HEK293 (cell line): ENCODE measurements at regions not wholly inside any gene's neighbourhood (a gene's known extent, or its start where the extent isn't known, plus 50 kb on each side); places are given as distances from the start of the nearest gene placed in this dataset.

Experiments used
- CTCF ChIA-PET: fragments of 350-600 bp; formaldehyde crosslinking; extraction: SDS; loops from one replicate; lab custom pipeline; 2021; ENCODE audit warnings: antibody characterized with exemption; lab: Yijun Ruan, JAX
- POLR2A ChIA-PET: fragments of 300-600 bp; formaldehyde crosslinking; extraction: SDS; loops from one replicate; lab custom pipeline; 2020; ENCODE audit warnings: antibody characterized with exemption, inconsistent platforms; lab: Yijun Ruan, JAX
- H3K27ac ChIP-seq: fragments of 200-500 bp; sonication (Bioruptor generic); 2 replicates; pipeline ENCODE4 v1.5.1; 2014; ENCODE audit warnings: low read depth, low read length, control low read depth, inconsistent platforms; ENCODE audit errors: extremely low read depth
- H3K36me3 ChIP-seq, 2 experiments: fragments of 200-500 bp in 1 of 2; sonication (Bioruptor generic) in 1 of 2; 1 replicate in 1 of 2; 2 replicates in 1 of 2; pipeline ENCODE4 v1.5.1; 2014 to 2017; ENCODE audit warnings: inconsistent platforms in 2 of 2, low read length in 2 of 2; ENCODE audit not compliant: control insufficient read depth in 2 of 2, insufficient read depth in 1 of 2
- H3K4me1 ChIP-seq: fragments of 200-500 bp; sonication (Bioruptor generic); 2 replicates; pipeline ENCODE4 v1.5.1; 2014; ENCODE audit warnings: mild to moderate bottlenecking, low read length, inconsistent platforms; ENCODE audit not compliant: control insufficient read depth, insufficient read depth
- H3K4me3 ChIP-seq: 2 replicates; pipeline ENCODE4 v1.5.1; 2011; ENCODE audit warnings: low read depth, mild to moderate bottlenecking, control low read depth, low read length, moderate library complexity
- H3K9me3 ChIP-seq: fragments of 200-500 bp; sonication (Bioruptor generic); 2 replicates; pipeline ENCODE4 v1.5.1; 2014; ENCODE audit warnings: low read depth, low read length, inconsistent platforms; ENCODE audit not compliant: control insufficient read depth, insufficient read depth
- HOXD13 ChIP-seq: sonication (generic); formaldehyde crosslinking; IDR thresholded peaks from 2 replicates; pipeline ENCODE4 v1.8.0; 2022; ENCODE audit warnings: missing genetic modification reagents, borderline replicate concordance
- KLF16 ChIP-seq: fragments of 450-650 bp; formaldehyde crosslinking; IDR thresholded peaks from 2 replicates; pipeline ENCODE4 v1.5.1; 2017; ENCODE audit warnings: missing biosample characterization, missing genetic modification characterization
- OSR2 ChIP-seq: fragments of 450-650 bp; formaldehyde crosslinking; IDR thresholded peaks from 2 replicates; pipeline ENCODE4 v1.5.1; 2016; ENCODE audit warnings: missing biosample characterization, missing genetic modification characterization
- SETDB1 ChIP-seq: IDR thresholded peaks from one replicate; pipeline ENCODE4 v1.6.1; 2017; ENCODE audit warnings: mild to moderate bottlenecking, low read length, moderate library complexity, mixed read lengths; ENCODE audit not compliant: insufficient read length
- TCF7L2 ChIP-seq: IDR thresholded peaks from 2 replicates; pipeline ENCODE4 v1.6.1; 2011; ENCODE audit warnings: low read depth, mild to moderate bottlenecking, inconsistent platforms, low read length, moderate library complexity, borderline replicate concordance
- ZBTB17 ChIP-seq: fragments of 450-650 bp; formaldehyde crosslinking; IDR thresholded peaks from 2 replicates; pipeline ENCODE4 v1.5.1; 2016; ENCODE audit warnings: missing biosample characterization, missing genetic modification characterization
- ZBTB20 ChIP-seq: fragments of 450-650 bp; formaldehyde crosslinking; IDR thresholded peaks from 2 replicates; pipeline ENCODE4 v1.5.1; 2016; ENCODE audit warnings: missing biosample characterization, missing genetic modification characterization
- ZBTB48 ChIP-seq: fragments of 450-650 bp; formaldehyde crosslinking; IDR thresholded peaks from 2 replicates; pipeline ENCODE4 v1.5.1; 2016; ENCODE audit warnings: missing biosample characterization, missing genetic modification characterization
- ZBTB7A ChIP-seq: fragments of 450-650 bp; formaldehyde crosslinking; IDR thresholded peaks from 2 replicates; pipeline ENCODE4 v1.5.1; 2016; ENCODE audit warnings: low read depth, missing biosample characterization, missing genetic modification characterization
- ZNF121 ChIP-seq: fragments of 450-650 bp; formaldehyde crosslinking; IDR thresholded peaks from 2 replicates; pipeline ENCODE4 v1.5.1; 2016; ENCODE audit warnings: missing biosample characterization, missing genetic modification characterization
- ZNF138 ChIP-seq: fragments of 450-650 bp; formaldehyde crosslinking; IDR thresholded peaks from 2 replicates; pipeline ENCODE4 v1.5.1; 2016; ENCODE audit warnings: missing biosample characterization, missing genetic modification characterization, borderline replicate concordance
- ZNF221 ChIP-seq: fragments of 450-650 bp; formaldehyde crosslinking; IDR thresholded peaks from 2 replicates; pipeline ENCODE4 v1.5.1; 2017; ENCODE audit warnings: missing biosample characterization, missing genetic modification characterization, borderline replicate concordance
- ZNF274 ChIP-seq, 2 experiments: fragments of 200-500 bp in 1 of 2; fragments of 450-650 bp in 1 of 2; sonication (Bioruptor generic) in 1 of 2; formaldehyde crosslinking in 1 of 2; IDR thresholded peaks; 2 replicates each; pipeline versions ENCODE4 v1.5.1 to v1.6.1; 2014 to 2016; ENCODE audit warnings: borderline replicate concordance in 1 of 2, inconsistent platforms in 1 of 2, low read length in 1 of 2, missing biosample characterization in 1 of 2, missing genetic modification characterization in 1 of 2
- ZNF324 ChIP-seq: fragments of 450-650 bp; formaldehyde crosslinking; IDR thresholded peaks from 2 replicates; pipeline ENCODE4 v1.5.1; 2016; ENCODE audit warnings: missing biosample characterization, missing genetic modification characterization
- ZNF350 ChIP-seq: fragments of 450-650 bp; formaldehyde crosslinking; IDR thresholded peaks from 2 replicates; pipeline ENCODE4 v1.5.0; 2017; ENCODE audit warnings: missing biosample characterization, mild to moderate bottlenecking, missing genetic modification characterization
- ZNF366 ChIP-seq: fragments of 450-650 bp; formaldehyde crosslinking; conservative IDR thresholded peaks from 2 replicates; pipeline ENCODE4 v1.5.1; 2016; ENCODE audit warnings: missing biosample characterization, missing genetic modification characterization
- ZNF391 ChIP-seq: fragments of 450-650 bp; formaldehyde crosslinking; IDR thresholded peaks from 2 replicates; pipeline ENCODE4 v1.5.1; 2016; ENCODE audit warnings: low read depth, missing biosample characterization, missing genetic modification characterization, borderline replicate concordance
- ZNF560 ChIP-seq: fragments of 450-650 bp; formaldehyde crosslinking; IDR thresholded peaks from 2 replicates; pipeline ENCODE4 v1.5.1; 2017; ENCODE audit warnings: missing biosample characterization, missing genetic modification characterization, borderline replicate concordance
- ZNF585B ChIP-seq: fragments of 450-650 bp; formaldehyde crosslinking; IDR thresholded peaks from 2 replicates; pipeline ENCODE4 v1.5.1; 2016; ENCODE audit warnings: missing biosample characterization, missing genetic modification characterization
- ZNF785 ChIP-seq: fragments of 450-650 bp; formaldehyde crosslinking; IDR thresholded peaks from 2 replicates; pipeline ENCODE4 v1.5.1; 2016; ENCODE audit warnings: missing biosample characterization, missing genetic modification characterization
- ZNF791 ChIP-seq: fragments of 450-650 bp; formaldehyde crosslinking; IDR thresholded peaks from 2 replicates; pipeline ENCODE4 v1.5.1; 2016; ENCODE audit warnings: missing biosample characterization, missing genetic modification characterization
- TF ChIP-seq, protein P1 (sequence below): fragments of 450-650 bp; formaldehyde crosslinking; IDR thresholded peaks from 2 replicates; pipeline ENCODE4 v1.5.1; 2017; ENCODE audit warnings: missing biosample characterization, missing genetic modification characterization
- TF ChIP-seq, protein P2 (sequence below): fragments of 450-650 bp; formaldehyde crosslinking; IDR thresholded peaks from 2 replicates; pipeline ENCODE4 v1.5.1; 2016; ENCODE audit warnings: missing biosample characterization, missing genetic modification characterization
- TF ChIP-seq, protein P3 (sequence below): fragments of 450-650 bp; formaldehyde crosslinking; IDR thresholded peaks from 2 replicates; pipeline ENCODE4 v1.5.1; 2017; ENCODE audit warnings: missing biosample characterization, missing genetic modification characterization
- TF ChIP-seq, protein P4 (sequence below): fragments of 450-650 bp; formaldehyde crosslinking; IDR thresholded peaks from 2 replicates; pipeline ENCODE4 v1.5.1; 2016; ENCODE audit warnings: missing biosample characterization, missing genetic modification characterization

DNA sequence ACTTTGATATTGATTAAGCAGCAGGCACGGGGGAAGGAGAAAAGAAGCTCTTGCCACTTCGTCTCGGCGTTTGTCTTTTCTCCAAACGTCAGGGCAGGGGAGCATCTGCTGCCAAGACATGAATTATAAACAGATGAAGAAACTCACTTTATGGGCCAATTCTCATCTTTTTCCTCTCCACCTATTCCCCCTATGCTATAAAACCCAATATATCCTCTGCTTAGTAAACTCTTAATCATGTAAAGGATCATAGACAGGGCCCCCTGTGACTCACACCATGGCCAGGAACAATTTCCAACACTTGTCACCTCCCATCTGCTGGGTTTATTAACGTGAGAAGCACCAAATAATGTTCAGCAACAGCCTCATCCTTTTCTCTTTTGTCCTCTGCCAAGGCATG lies 1092.1 kb upstream of the TMEM132C start:
- POLR2A ChIA-PET, result no interaction called here
- no peaks in the 10 kb centered on the region for H3K4me1 ChIP-seq
- no peaks in the 10 kb centered on the region for H3K9me3 ChIP-seq
- no peak overlapping the region for H3K4me3 ChIP-seq
- no peak for TF ChIP-seq OSR2 (tag by site-specific recombination)
- TF ChIP-seq ZNF324 (tag by site-specific recombination), result no peak
- TF ChIP-seq ZNF391 (tag by site-specific recombination), result no peak
- no peak for TF ChIP-seq ZNF560 (tag by site-specific recombination)
- no peak for TF ChIP-seq TCF7L2
- no peak for TF ChIP-seq ZNF138 (tag by site-specific recombination)
- TF ChIP-seq ZNF274 (IDR thresholded peaks at IDR 0.05; ENCODE audit: low read length), result no peak
- no peak for TF ChIP-seq ZNF274 (tag by site-specific recombination; IDR thresholded peaks at IDR 0.05; ENCODE audit: borderline replicate concordance)
- no peak for TF ChIP-seq ZBTB17
- TF ChIP-seq ZNF221 (tag by site-specific recombination), result no peak
- no peak for TF ChIP-seq ZBTB48
- TF ChIP-seq ZBTB7A (tag by site-specific recombination), result no peak
- TF ChIP-seq, protein P1, sequence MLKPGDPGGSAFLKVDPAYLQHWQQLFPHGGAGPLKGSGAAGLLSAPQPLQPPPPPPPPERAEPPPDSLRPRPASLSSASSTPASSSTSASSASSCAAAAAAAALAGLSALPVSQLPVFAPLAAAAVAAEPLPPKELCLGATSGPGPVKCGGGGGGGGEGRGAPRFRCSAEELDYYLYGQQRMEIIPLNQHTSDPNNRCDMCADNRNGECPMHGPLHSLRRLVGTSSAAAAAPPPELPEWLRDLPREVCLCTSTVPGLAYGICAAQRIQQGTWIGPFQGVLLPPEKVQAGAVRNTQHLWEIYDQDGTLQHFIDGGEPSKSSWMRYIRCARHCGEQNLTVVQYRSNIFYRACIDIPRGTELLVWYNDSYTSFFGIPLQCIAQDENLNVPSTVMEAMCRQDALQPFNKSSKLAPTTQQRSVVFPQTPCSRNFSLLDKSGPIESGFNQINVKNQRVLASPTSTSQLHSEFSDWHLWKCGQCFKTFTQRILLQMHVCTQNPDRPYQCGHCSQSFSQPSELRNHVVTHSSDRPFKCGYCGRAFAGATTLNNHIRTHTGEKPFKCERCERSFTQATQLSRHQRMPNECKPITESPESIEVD (tag by site-specific recombination), result no peak
- TF ChIP-seq ZNF366 (tag by site-specific recombination), result no peak
- H3K36me3 ChIP-seq, result no peaks in the 10 kb centered on the region
- CTCF ChIA-PET, result no interaction called here
- H3K27ac ChIP-seq, result no peak overlapping the region

DNA sequence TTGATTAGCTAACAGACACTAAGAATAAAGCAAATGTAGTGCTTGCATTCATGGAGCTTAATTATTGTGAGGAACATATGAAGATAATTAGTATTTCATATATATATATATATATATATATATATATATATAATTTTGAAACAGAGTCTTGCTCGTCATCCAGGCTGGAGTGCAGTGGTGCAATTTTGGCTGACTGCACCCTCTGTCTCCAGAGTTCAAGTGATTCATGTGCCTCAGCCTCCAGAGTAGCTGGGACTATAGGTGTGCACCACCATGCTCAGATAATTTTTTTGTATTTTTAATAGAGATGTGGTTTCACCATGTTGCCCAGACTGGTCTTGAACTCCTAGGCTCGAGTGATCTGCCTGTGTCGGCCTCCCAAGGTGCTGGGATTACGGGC lies 1091.6 kb upstream of the TMEM132C start:
- H3K4me1 ChIP-seq, result no peaks in the 10 kb centered on the region

DNA sequence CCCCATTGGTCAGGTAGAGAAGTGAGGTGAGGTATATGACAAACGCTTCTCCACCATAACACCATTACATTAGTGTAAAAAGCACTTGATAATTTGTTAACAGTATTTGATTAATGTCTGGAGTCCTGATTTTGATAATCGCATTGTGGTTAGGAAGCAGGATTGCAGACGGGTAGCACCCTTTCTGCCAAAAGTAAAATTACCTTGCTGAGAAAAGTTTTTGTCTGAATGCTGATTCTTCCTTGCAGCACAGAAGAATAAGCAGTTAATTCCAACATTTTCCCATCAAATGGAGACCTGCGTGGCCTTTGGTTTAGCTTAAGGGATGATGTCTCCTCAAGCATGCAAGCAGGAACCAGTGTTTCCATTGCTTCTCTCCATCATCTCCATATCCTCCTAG lies 1090.2 kb upstream of the TMEM132C start:
- H3K27ac ChIP-seq, result no peak overlapping the region
- CTCF ChIA-PET, result no interaction called here
- no peak overlapping the region for H3K4me3 ChIP-seq

More for the DNA sequence above, 1091.6 kb upstream of the TMEM132C start:
- POLR2A ChIA-PET, result no interaction called here
- H3K36me3 ChIP-seq, result no peaks in the 10 kb centered on the region
- H3K9me3 ChIP-seq, result no peaks in the 10 kb centered on the region
- H3K4me3 ChIP-seq, result no peak overlapping the region
- CTCF ChIA-PET, result no interaction called here
- H3K27ac ChIP-seq, result no peak overlapping the region
- no peak for TF ChIP-seq ZBTB20
- no peak for TF ChIP-seq ZNF121 (tag by site-specific recombination)
- TF ChIP-seq ZNF791 (tag by site-specific recombination), result no peak
- TF ChIP-seq KLF16 (tag by site-specific recombination), result no peak
- no peak for TF ChIP-seq ZNF585B (tag by site-specific recombination)
- TF ChIP-seq, protein P2, sequence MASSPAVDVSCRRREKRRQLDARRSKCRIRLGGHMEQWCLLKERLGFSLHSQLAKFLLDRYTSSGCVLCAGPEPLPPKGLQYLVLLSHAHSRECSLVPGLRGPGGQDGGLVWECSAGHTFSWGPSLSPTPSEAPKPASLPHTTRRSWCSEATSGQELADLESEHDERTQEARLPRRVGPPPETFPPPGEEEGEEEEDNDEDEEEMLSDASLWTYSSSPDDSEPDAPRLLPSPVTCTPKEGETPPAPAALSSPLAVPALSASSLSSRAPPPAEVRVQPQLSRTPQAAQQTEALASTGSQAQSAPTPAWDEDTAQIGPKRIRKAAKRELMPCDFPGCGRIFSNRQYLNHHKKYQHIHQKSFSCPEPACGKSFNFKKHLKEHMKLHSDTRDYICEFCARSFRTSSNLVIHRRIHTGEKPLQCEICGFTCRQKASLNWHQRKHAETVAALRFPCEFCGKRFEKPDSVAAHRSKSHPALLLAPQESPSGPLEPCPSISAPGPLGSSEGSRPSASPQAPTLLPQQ (tag by site-specific recombination), result no peak
- TF ChIP-seq ZNF785, result no peak
- no peak for TF ChIP-seq HOXD13 (CRISPR knock-in tag)
- TF ChIP-seq ZBTB48, result no peak
- TF ChIP-seq, protein P3, sequence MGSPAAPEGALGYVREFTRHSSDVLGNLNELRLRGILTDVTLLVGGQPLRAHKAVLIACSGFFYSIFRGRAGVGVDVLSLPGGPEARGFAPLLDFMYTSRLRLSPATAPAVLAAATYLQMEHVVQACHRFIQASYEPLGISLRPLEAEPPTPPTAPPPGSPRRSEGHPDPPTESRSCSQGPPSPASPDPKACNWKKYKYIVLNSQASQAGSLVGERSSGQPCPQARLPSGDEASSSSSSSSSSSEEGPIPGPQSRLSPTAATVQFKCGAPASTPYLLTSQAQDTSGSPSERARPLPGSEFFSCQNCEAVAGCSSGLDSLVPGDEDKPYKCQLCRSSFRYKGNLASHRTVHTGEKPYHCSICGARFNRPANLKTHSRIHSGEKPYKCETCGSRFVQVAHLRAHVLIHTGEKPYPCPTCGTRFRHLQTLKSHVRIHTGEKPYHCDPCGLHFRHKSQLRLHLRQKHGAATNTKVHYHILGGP (tag by site-specific recombination), result no peak

More for the DNA sequence above, 1090.2 kb upstream of the TMEM132C start:
- H3K36me3 ChIP-seq, result no peaks in the 10 kb centered on the region
- H3K9me3 ChIP-seq, result no peaks in the 10 kb centered on the region
- no peaks in the 10 kb centered on the region for H3K4me1 ChIP-seq
- POLR2A ChIA-PET, result no interaction called here
- TF ChIP-seq SETDB1 (peak; percentile 62), ZNF350 (no peak)
- TF ChIP-seq, protein P4, sequence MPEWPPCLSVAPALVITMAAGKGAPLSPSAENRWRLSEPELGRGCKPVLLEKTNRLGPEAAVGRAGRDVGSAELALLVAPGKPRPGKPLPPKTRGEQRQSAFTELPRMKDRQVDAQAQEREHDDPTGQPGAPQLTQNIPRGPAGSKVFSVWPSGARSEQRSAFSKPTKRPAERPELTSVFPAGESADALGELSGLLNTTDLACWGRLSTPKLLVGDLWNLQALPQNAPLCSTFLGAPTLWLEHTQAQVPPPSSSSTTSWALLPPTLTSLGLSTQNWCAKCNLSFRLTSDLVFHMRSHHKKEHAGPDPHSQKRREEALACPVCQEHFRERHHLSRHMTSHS (tag by site-specific recombination), result no peak
